Neural progenitor cell (in vitro differentiated cells): ENCODE measurements at regions not wholly inside any gene's neighbourhood (a gene's known extent, or its start where the extent isn't known, plus 50 kb on each side); places are given as distances from the start of the nearest gene placed in this dataset.

Source experiments
- DNase-seq: peaks from one replicate; pipeline ENCODE4 v3.0.0-alpha.2; 2016; ENCODE audit warnings: low spot score
- H2AFZ ChIP-seq: fragments of 200-600 bp; sonication (generic); replicated peaks from 2 replicates; pipeline ENCODE4 v1.6.1; 2016; ENCODE audit warnings: antibody characterized with exemption
- H3F3A ChIP-seq: fragments of 200-600 bp; sonication (generic); 2 replicates; pipeline ENCODE4 v1.6.1; 2016; ENCODE audit warnings: antibody characterized with exemption, low read depth
- H3K27ac ChIP-seq: fragments of 200-600 bp; sonication (generic); 2 replicates; pipeline ENCODE4 v1.5.1; 2016; ENCODE audit warnings: mild to moderate bottlenecking
- H3K27me3 ChIP-seq: fragments of 200-600 bp; sonication (generic); 2 replicates; pipeline ENCODE4 v1.6.1; 2016; ENCODE audit warnings: mild to moderate bottlenecking, moderate library complexity
- H3K36me3 ChIP-seq: fragments of 200-600 bp; sonication (generic); 2 replicates; pipeline ENCODE4 v1.5.1; 2016
- H3K4me1 ChIP-seq: fragments of 200-600 bp; sonication (generic); 2 replicates; pipeline ENCODE4 v1.6.1; 2016; ENCODE audit warnings: mixed run types
- H3K4me2 ChIP-seq: fragments of 200-600 bp; sonication (generic); 2 replicates; pipeline ENCODE4 v1.6.1; 2016
- H3K4me3 ChIP-seq: fragments of 200-600 bp; sonication (generic); 2 replicates; pipeline ENCODE4 v1.5.1; 2016
- H3K79me2 ChIP-seq: fragments of 200-600 bp; sonication (generic); 2 replicates; pipeline ENCODE4 v1.6.1; 2016; ENCODE audit warnings: low read depth
- H3K9ac ChIP-seq: fragments of 200-600 bp; sonication (generic); 2 replicates; pipeline ENCODE4 v1.6.1; 2016
- H3K9me3 ChIP-seq: fragments of 200-600 bp; sonication (generic); 2 replicates; pipeline ENCODE4 v1.5.1; 2016; ENCODE audit warnings: low read depth
- H4K20me1 ChIP-seq: fragments of 200-600 bp; sonication (generic); 2 replicates; pipeline ENCODE4 v1.6.1; 2016; ENCODE audit warnings: low read depth
- H3K27ac Mint-ChIP-seq: 3 replicates; pipeline ENCODE4 v1.8.0; 2021; ENCODE audit warnings: mixed read lengths
- H3K27me3 Mint-ChIP-seq: 2 replicates; pipeline ENCODE4 v1.8.0; 2022; ENCODE audit warnings: low read depth, mild to moderate bottlenecking, inconsistent platforms, moderate library complexity, mixed read lengths; ENCODE audit not compliant: insufficient read depth
- H3K36me3 Mint-ChIP-seq: 3 replicates; pipeline ENCODE4 v1.8.0; 2021; ENCODE audit warnings: mixed read lengths
- H3K4me1 Mint-ChIP-seq: 3 replicates; pipeline ENCODE4 v1.8.0; 2021; ENCODE audit warnings: mixed read lengths
- H3K4me3 Mint-ChIP-seq: 3 replicates; pipeline ENCODE4 v1.8.0; 2021; ENCODE audit warnings: mild to moderate bottlenecking, moderate library complexity, mixed read lengths
- H3K9me3 Mint-ChIP-seq: 3 replicates; pipeline ENCODE4 v1.8.0; 2020; ENCODE audit warnings: mixed read lengths
- EZH2 ChIP-seq: fragments of 200-600 bp; sonication (generic); IDR thresholded peaks from 2 replicates; pipeline ENCODE4 v1.6.1; 2017; ENCODE audit warnings: antibody characterized with exemption, mild to moderate bottlenecking, moderate library complexity
- EZH2phosphoT487 ChIP-seq: fragments of 200-600 bp; sonication (generic); IDR thresholded peaks from 2 replicates; pipeline ENCODE4 v1.6.1; 2017; ENCODE audit warnings: antibody characterized with exemption
- TF ChIP-seq, protein P1 (sequence below): fragments of 200-600 bp; sonication (generic); IDR thresholded peaks from 2 replicates; pipeline ENCODE4 v1.5.1; 2017; ENCODE audit warnings: antibody characterized with exemption, mild to moderate bottlenecking

DNA sequence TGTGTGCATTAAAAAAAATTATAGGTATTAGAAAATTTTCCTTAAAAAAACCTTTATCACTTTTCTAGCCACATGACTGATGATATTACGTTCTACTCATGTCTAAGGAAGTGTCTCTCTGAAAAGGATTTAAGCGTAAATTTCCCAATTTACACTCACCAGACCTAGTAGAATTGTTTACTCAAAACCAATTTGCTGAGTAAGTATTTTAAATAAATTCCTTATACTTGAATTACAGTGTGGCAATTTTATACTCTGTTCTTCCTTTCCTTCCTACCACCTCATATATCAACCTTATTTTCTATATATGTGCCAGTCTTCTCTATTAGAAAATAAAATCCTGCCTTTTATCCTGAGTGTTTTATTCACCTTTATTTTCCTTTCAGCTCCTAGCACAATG, 1035.1 kb downstream of the TRHDE start:
- Histone ChIP-seq H3K36me3 (no peaks in the 10 kb centered on the region), H3K4me2 (no peak overlapping the region), H3K79me2 (no peaks in the 10 kb centered on the region), H3K4me1 (no peaks in the 10 kb centered on the region), H3K27me3 (no peaks in the 10 kb centered on the region), H3K9ac (no peak overlapping the region), H2AFZ (no peak overlapping the region), H3F3A (no peaks in the 10 kb centered on the region), H4K20me1 (no peaks in the 10 kb centered on the region), H3K9me3 (no peaks in the 10 kb centered on the region), H3K4me3 (no peak overlapping the region), H3K27ac (no peak overlapping the region)
- Mint-ChIP-seq H3K36me3 (no peaks in the 10 kb centered on the region), H3K4me3 (no peak overlapping the region), H3K9me3 (no peaks in the 10 kb centered on the region), H3K4me1 (no peaks in the 10 kb centered on the region), H3K27me3 (no peaks in the 10 kb centered on the region), H3K27ac (no peak overlapping the region)
- no peak for DNase-seq
- TF ChIP-seq, protein P1, sequence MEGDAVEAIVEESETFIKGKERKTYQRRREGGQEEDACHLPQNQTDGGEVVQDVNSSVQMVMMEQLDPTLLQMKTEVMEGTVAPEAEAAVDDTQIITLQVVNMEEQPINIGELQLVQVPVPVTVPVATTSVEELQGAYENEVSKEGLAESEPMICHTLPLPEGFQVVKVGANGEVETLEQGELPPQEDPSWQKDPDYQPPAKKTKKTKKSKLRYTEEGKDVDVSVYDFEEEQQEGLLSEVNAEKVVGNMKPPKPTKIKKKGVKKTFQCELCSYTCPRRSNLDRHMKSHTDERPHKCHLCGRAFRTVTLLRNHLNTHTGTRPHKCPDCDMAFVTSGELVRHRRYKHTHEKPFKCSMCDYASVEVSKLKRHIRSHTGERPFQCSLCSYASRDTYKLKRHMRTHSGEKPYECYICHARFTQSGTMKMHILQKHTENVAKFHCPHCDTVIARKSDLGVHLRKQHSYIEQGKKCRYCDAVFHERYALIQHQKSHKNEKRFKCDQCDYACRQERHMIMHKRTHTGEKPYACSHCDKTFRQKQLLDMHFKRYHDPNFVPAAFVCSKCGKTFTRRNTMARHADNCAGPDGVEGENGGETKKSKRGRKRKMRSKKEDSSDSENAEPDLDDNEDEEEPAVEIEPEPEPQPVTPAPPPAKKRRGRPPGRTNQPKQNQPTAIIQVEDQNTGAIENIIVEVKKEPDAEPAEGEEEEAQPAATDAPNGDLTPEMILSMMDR = no peak
- TF ChIP-seq EZH2 (no peak), EZH2phosphoT487 (no peak)

DNA sequence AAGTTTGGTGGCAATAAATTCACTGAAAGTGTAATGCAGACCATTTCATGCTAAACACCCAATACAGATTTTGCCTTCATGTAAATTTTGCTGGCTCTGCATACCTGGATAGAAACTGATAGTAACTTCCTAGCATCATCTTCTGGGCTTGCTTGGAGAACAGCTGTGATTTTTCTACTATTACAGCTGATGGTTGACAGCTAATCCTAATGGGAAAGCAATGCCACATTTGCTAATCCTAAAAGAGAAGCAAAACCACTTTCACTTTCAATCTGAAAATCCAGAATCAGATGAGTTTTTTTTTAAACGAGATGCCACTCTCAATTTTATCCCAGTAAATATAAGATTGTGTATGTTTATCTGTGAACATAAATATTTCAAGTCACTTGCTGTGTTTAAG, 1035.9 kb downstream of the TRHDE start:
- Histone ChIP-seq H3K4me3 (no peak overlapping the region), H3K4me1 (no peaks in the 10 kb centered on the region), H3K27ac (no peak overlapping the region), H2AFZ (no peak overlapping the region), H3K27me3 (no peaks in the 10 kb centered on the region), H3K4me2 (no peak overlapping the region), H4K20me1 (no peaks in the 10 kb centered on the region), H3K79me2 (no peaks in the 10 kb centered on the region), H3K9me3 (no peaks in the 10 kb centered on the region), H3K9ac (no peak overlapping the region), H3F3A (no peaks in the 10 kb centered on the region), H3K36me3 (no peaks in the 10 kb centered on the region)
- TF ChIP-seq EZH2phosphoT487 = no peak
- TF ChIP-seq, protein P1 = no peak
- H3K4me3 Mint-ChIP-seq = no peak overlapping the region
- no peak for DNase-seq
- H3K27ac Mint-ChIP-seq = no peak overlapping the region
- H3K9me3 Mint-ChIP-seq = no peaks in the 10 kb centered on the region
- no peaks in the 10 kb centered on the region for H3K27me3 Mint-ChIP-seq
- H3K4me1 Mint-ChIP-seq = no peaks in the 10 kb centered on the region
- H3K36me3 Mint-ChIP-seq = no peaks in the 10 kb centered on the region

DNA sequence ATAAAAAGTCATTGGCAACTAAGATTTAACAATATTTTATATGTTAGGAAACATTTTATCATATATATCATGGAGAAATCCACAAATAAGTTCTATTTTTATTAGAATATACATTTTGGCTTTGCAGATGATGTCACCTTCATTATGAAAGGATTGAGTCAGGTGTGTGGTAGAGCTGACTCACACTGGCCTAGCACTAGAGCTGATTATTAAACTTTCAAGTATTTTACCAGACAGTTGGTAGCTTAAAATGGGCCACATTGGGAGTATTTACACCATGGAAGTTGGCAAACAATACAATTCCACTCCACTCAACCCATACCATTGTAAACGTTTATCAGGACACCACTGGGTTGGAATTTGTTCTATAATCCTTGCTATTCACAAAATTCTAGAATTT, 1036.6 kb downstream of the TRHDE start:
- Histone ChIP-seq H3K27me3 (no peaks in the 10 kb centered on the region), H3K4me2 (no peak overlapping the region), H3K4me1 (no peaks in the 10 kb centered on the region), H3K36me3 (no peaks in the 10 kb centered on the region), H2AFZ (no peak overlapping the region), H3K9me3 (no peaks in the 10 kb centered on the region), H3K4me3 (no peak overlapping the region), H4K20me1 (no peaks in the 10 kb centered on the region), H3K27ac (no peak overlapping the region), H3K79me2 (no peaks in the 10 kb centered on the region), H3K9ac (no peak overlapping the region), H3F3A (no peaks in the 10 kb centered on the region)
- H3K27ac Mint-ChIP-seq = no peak overlapping the region
- TF ChIP-seq EZH2 (no peak), EZH2phosphoT487 (no peak)
- TF ChIP-seq, protein P1 = no peak
- H3K27me3 Mint-ChIP-seq = no peaks in the 10 kb centered on the region
- no peak overlapping the region for H3K4me3 Mint-ChIP-seq
- H3K4me1 Mint-ChIP-seq = no peaks in the 10 kb centered on the region
- no peaks in the 10 kb centered on the region for H3K9me3 Mint-ChIP-seq
- no peak for DNase-seq
- H3K36me3 Mint-ChIP-seq = no peaks in the 10 kb centered on the region

DNA sequence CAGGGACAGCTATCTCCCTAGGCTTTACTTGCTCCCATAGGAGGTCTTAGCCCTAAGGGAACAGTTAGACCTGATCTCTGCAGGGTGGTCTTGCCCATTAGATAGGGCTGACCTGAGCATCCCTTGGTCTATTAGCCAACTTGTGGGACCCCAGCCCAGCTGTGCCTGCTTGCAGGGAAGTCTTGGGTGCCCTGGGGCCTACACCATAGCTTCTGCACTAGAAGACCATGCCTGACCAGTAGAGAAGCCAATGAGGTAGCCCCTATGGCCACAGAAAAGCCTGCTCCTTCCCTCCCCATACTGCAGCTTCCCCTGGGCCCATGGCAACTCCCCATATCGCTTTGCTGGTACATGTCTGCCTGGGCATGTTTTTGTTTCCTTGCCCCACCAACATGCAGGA, 1049.1 kb downstream of the TRHDE start:
- Histone ChIP-seq H4K20me1 (no peaks in the 10 kb centered on the region), H3K9me3 (peaks cover 3% of the 10 kb centered on the region), H3K4me1 (no peaks in the 10 kb centered on the region), H3K27me3 (no peaks in the 10 kb centered on the region), H3K4me2 (no peak overlapping the region), H3K79me2 (no peaks in the 10 kb centered on the region), H3K9ac (no peak overlapping the region), H2AFZ (no peak overlapping the region), H3K36me3 (no peaks in the 10 kb centered on the region), H3F3A (no peaks in the 10 kb centered on the region), H3K4me3 (no peak overlapping the region), H3K27ac (no peak overlapping the region)
- no peak overlapping the region for H3K4me3 Mint-ChIP-seq
- peaks cover 3% of the 10 kb centered on the region for H3K4me1 Mint-ChIP-seq
- H3K9me3 Mint-ChIP-seq = peaks cover 14% of the 10 kb centered on the region
- TF ChIP-seq EZH2 = no peak
- TF ChIP-seq, protein P1 = no peak
- TF ChIP-seq EZH2phosphoT487 = no peak
- no peak overlapping the region for H3K27ac Mint-ChIP-seq
- no peak for DNase-seq
- no peaks in the 10 kb centered on the region for H3K27me3 Mint-ChIP-seq
- H3K36me3 Mint-ChIP-seq = peaks cover 3% of the 10 kb centered on the region
